ENCODE measurements at regions not wholly inside any gene's neighbourhood (a gene's known extent, or its start where the extent isn't known, plus 50 kb on each side); places are given as distances from the start of the nearest gene placed in this dataset.

GRCh38 chr5:56460681-56461191 lies 227.6 kb upstream of the ANKRD55 start:
- no peak for ATAC-seq
- H2AFZ ChIP-seq (ENCODE audit: low read depth, low read length), result no peak overlapping the region
- H3K27ac ChIP-seq (ENCODE audit: extremely low read depth, low read depth, low read length), result no peak overlapping the region
- BruUV-seq (replicated peaks), result no TSS peak
- H3K9ac ChIP-seq (ENCODE audit: insufficient read depth in 1 of 2, low read depth in 2 of 2, low read length in 2 of 2), result no peak overlapping the region
- no peaks in the 10 kb centered on the region for H3K9me1 ChIP-seq (ENCODE audit: control insufficient read depth, insufficient read depth, low read length)
- CTCF ChIA-PET (ENCODE audit: low intra/inter-chr PET ratio), result no interaction called here
- H3K4me3 ChIP-seq, result no peak overlapping the region
- H4K20me1 ChIP-seq (replicated peaks; ENCODE audit: control insufficient read depth, insufficient read depth, low read length), result no peaks in the 10 kb centered on the region
- intact Hi-C loops (cut with micrococcal nuclease) (no loop called here), in situ Hi-C loops (cut with MboI) (no loop called here)
- peaks cover 0 to 5% of the 10 kb centered on the region in 2 experiments; a peak in 1 of 5 replicates for H3K27me3 ChIP-seq (ENCODE audit: control insufficient read depth in 2 of 2, insufficient read depth in 2 of 2, low read length in 2 of 2)
- POLR2A ChIA-PET, result interaction anchor here (0.6 to 1.6 kb wide), 2 partner anchors 14 to 1733 kb away, joined by 3 read pairs; no protein-coding TSS in a partner anchor
- 1% methylated on average over 5 of the region's 5 CpGs for WGBS (ENCODE audit: insufficient coverage, low coverage, missing lambda C conversion rate)
- TF ChIP-seq SIRT6 (IDR thresholded peaks at IDR 0.05; ENCODE audit: low read depth, low read length), result no peak
- peaks cover 0 to 11% of the 10 kb centered on the region in 2 experiments; a peak in 3 of 5 replicates for H3K4me1 ChIP-seq (replicated peaks in 1 of 2; ENCODE audit: control insufficient read depth in 2 of 2, insufficient read depth in 2 of 2, low read length in 2 of 2)
- FAIRE-seq, result no peak
- H3K36me3 ChIP-seq (ENCODE audit: control insufficient read depth, insufficient read depth, low read length), result no peaks in the 10 kb centered on the region
- H3K9me3 ChIP-seq (replicated peaks; ENCODE audit: control insufficient read depth, insufficient read depth, low read depth, low read length), result no peaks in the 10 kb centered on the region
- DNase-seq (ENCODE audit: extremely low read depth in 1 of 4, low spot score in 3 of 4), result no peak
- no peak overlapping the region for H3K4me2 ChIP-seq (ENCODE audit: insufficient read depth, low read length)
- H3K79me2 ChIP-seq (ENCODE audit: control insufficient read depth, insufficient read depth, low read length), result no peaks in the 10 kb centered on the region

- no TSS peak for BruUV-seq (replicated peaks)
- Histone ChIP-seq H3K79me2 (ENCODE audit: control insufficient read depth, insufficient read depth, low read length) (no peaks in the 10 kb centered on the region), H3K9ac (ENCODE audit: insufficient read depth in 1 of 2, low read depth in 2 of 2, low read length in 2 of 2) (no peak overlapping the region), H3K9me1 (ENCODE audit: control insufficient read depth, insufficient read depth, low read length) (no peaks in the 10 kb centered on the region), H3K27ac (ENCODE audit: extremely low read depth, low read depth, low read length) (no peak overlapping the region), H3K4me1 (replicated peaks in 1 of 2; ENCODE audit: control insufficient read depth in 2 of 2, insufficient read depth in 2 of 2, low read length in 2 of 2) (peaks cover 0 to 11% of the 10 kb centered on the region in 2 experiments; a peak in 3 of 5 replicates), H3K4me2 (ENCODE audit: insufficient read depth, low read length) (no peak overlapping the region), H4K20me1 (replicated peaks; ENCODE audit: control insufficient read depth, insufficient read depth, low read length) (no peaks in the 10 kb centered on the region), H3K9me3 (replicated peaks; ENCODE audit: control insufficient read depth, insufficient read depth, low read depth, low read length) (no peaks in the 10 kb centered on the region), H3K36me3 (ENCODE audit: control insufficient read depth, insufficient read depth, low read length) (no peaks in the 10 kb centered on the region), H2AFZ (ENCODE audit: low read depth, low read length) (no peak overlapping the region), H3K27me3 (ENCODE audit: control insufficient read depth in 2 of 2, insufficient read depth in 2 of 2, low read length in 2 of 2) (peaks cover 0 to 11% of the 10 kb centered on the region in 2 experiments; a peak in 2 of 5 replicates), H3K4me3 (no peak overlapping the region)
- 4% methylated on average over 2 of the region's 2 CpGs for WGBS (ENCODE audit: insufficient coverage, low coverage, missing lambda C conversion rate)
- DNase-seq (ENCODE audit: extremely low read depth in 1 of 4, low spot score in 3 of 4) (no peak), FAIRE-seq (peak; percentile 65), ATAC-seq (no peak)
- intact Hi-C loops (cut with micrococcal nuclease) (no loop called here), in situ Hi-C loops (cut with MboI) (no loop called here)
- CTCF ChIA-PET (ENCODE audit: low intra/inter-chr PET ratio), result no interaction called here
- TF ChIP-seq SMARCE1 (IDR thresholded peaks at IDR 0.05), result no peak
- TF ChIP-seq NFIC (IDR thresholded peaks at IDR 0.05), result peak; percentile 53
- POLR2A ChIA-PET, result interaction anchor here (0.6 kb wide), 1 partner anchor 1732 kb away, joined by 3 read pairs; no protein-coding TSS in a partner anchor
Measured at GRCh38 chr5:56460195-56460546, 227.0 kb upstream of the ANKRD55 start.

All from K562 (cell line).